CD4-positive, CD25-positive, alpha-beta regulatory T cell (primary cell): ENCODE measurements at regions not wholly inside any gene's neighbourhood (a gene's known extent, or its start where the extent isn't known, plus 50 kb on each side); places are given as distances from the start of the nearest gene placed in this dataset.
"Not testable (repeated sequence)": the region's sequence is repeated elsewhere in the genome, so short reads cannot be mapped to it uniquely, and the experiment has no call there.

Experiments used
- ATAC-seq, 2 donors: fragments of 150-1000 bp; cut with Tn5 transposase; one replicate each; pipeline ENCODE4 v1.10.0; 2021; ENCODE audit warnings: low read depth in 2 of 2, moderate number of reproducible peaks in 2 of 2, moderate library complexity in 1 of 2
- DNase-seq, 3 donors: peaks; one replicate each; pipeline versions ENCODE4 v3.0.0 to v3.0.0-alpha.2; 2012 to 2022; ENCODE audit warnings: mixed read lengths in 1 of 3
- H3K27ac ChIP-seq: one replicate; pipeline ENCODE4 v1.7.0; 2013; ENCODE audit warnings: mild to moderate bottlenecking, low read length; ENCODE audit not compliant: insufficient read depth, poor library complexity, severe bottlenecking
- H3K27me3 ChIP-seq: one replicate; pipeline ENCODE4 v1.7.0; 2013; ENCODE audit warnings: low read length; ENCODE audit not compliant: control insufficient read depth, insufficient read depth
- H3K36me3 ChIP-seq: one replicate; pipeline ENCODE4 v1.7.0; 2013; ENCODE audit warnings: mild to moderate bottlenecking, low read length, moderate library complexity; ENCODE audit not compliant: control insufficient read depth, insufficient read depth
- H3K4me1 ChIP-seq: 2 replicates; pipeline ENCODE4 v1.7.0; 2013; ENCODE audit warnings: mild to moderate bottlenecking, low read length; ENCODE audit not compliant: insufficient read depth, control insufficient read depth, poor library complexity, severe bottlenecking
- H3K4me3 ChIP-seq: one replicate; pipeline ENCODE4 v1.7.0; 2013; ENCODE audit warnings: low read depth, mild to moderate bottlenecking, low read length, moderate library complexity
- H3K9me3 ChIP-seq, 2 experiments: 1 replicate in 1 of 2; 2 replicates in 1 of 2; pipeline ENCODE4 v1.7.0; 2013; ENCODE audit warnings: low read length in 2 of 2, mild to moderate bottlenecking in 1 of 2, moderate library complexity in 1 of 2; ENCODE audit not compliant: control insufficient read depth in 2 of 2
- H3K27ac Mint-ChIP-seq, 3 donors: one replicate each; pipeline ENCODE4 v1.8.0; 2020 to 2022; ENCODE audit warnings: mild to moderate bottlenecking in 3 of 3, mixed read lengths in 3 of 3, moderate library complexity in 2 of 3
- H3K27me3 Mint-ChIP-seq: one replicate; pipeline ENCODE4 v1.8.0; 2022; ENCODE audit warnings: mild to moderate bottlenecking, mixed read lengths
- H3K36me3 Mint-ChIP-seq: one replicate; pipeline ENCODE4 v1.8.0; 2020; ENCODE audit warnings: mixed read lengths
- H3K4me1 Mint-ChIP-seq, 4 donors: one replicate each; pipeline ENCODE4 v1.8.0; 2020 to 2022; ENCODE audit warnings: mixed read lengths in 4 of 4, mild to moderate bottlenecking in 1 of 4
- H3K4me3 Mint-ChIP-seq, 4 donors: one replicate each; pipeline ENCODE4 v1.8.0; 2020 to 2022; ENCODE audit warnings: mild to moderate bottlenecking in 4 of 4, mixed read lengths in 4 of 4, moderate library complexity in 3 of 4
- H3K9me3 Mint-ChIP-seq, 7 donors: one replicate each; pipeline ENCODE4 v1.8.0; 2020 to 2022; ENCODE audit warnings: mixed read lengths in 7 of 7, mild to moderate bottlenecking in 3 of 7, moderate library complexity in 2 of 7

GRCh38 chrX:69431420-69431819, 72.7 kb upstream of the NALF2 start:
- Histone ChIP-seq H3K4me3 (no peak overlapping the region), H3K27me3 (no peaks in the 10 kb centered on the region), H3K36me3 (no peaks in the 10 kb centered on the region), H3K9me3 (no peaks in the 10 kb centered on the region), H3K4me1 (no peaks in the 10 kb centered on the region), H3K27ac (no peak overlapping the region)
- H3K27ac Mint-ChIP-seq, result no peak overlapping the region
- peaks cover 6% of the 10 kb centered on the region for H3K27me3 Mint-ChIP-seq
- no peak for ATAC-seq
- H3K9me3 Mint-ChIP-seq, result peaks cover 0 to 2% (median 0%) of the 10 kb centered on the region in 7 donors
- H3K36me3 Mint-ChIP-seq, result no peaks in the 10 kb centered on the region
- H3K4me3 Mint-ChIP-seq, result no peak overlapping the region
- H3K4me1 Mint-ChIP-seq, result no peaks in the 10 kb centered on the region
- DNase-seq, result no peak

DNA sequence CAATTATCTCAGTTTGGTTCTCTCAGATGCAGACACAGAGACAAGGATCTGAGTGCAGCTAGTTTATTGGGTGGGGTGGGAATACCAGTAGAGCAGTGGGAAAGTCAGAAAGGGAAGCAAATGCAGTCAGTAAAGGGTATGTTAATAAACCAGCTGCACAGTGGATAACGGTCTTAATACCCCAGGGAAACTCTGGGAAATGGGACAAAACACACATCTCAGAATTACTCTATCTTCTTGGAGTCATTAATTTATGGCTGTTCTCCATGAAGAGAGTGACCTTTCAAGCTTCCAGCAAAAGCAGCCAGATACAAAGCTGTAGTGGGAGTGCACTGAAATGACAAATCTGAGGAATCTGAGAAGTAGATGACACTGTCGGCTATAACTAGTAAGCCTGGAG, 73.3 kb upstream of the NALF2 start:
- Histone ChIP-seq H3K27ac (no peak overlapping the region), H3K27me3 (no peaks in the 10 kb centered on the region), H3K9me3 (no peaks in the 10 kb centered on the region), H3K4me1 (no peaks in the 10 kb centered on the region), H3K4me3 (no peak overlapping the region), H3K36me3 (no peaks in the 10 kb centered on the region)
- Mint-ChIP-seq H3K4me1 (no peaks in the 10 kb centered on the region), H3K27me3 (peaks cover 6% of the 10 kb centered on the region), H3K27ac (no peak overlapping the region), H3K36me3 (no peaks in the 10 kb centered on the region), H3K4me3 (no peak overlapping the region), H3K9me3 (peaks cover 0 to 2% (median 0%) of the 10 kb centered on the region in 7 donors)
- ATAC-seq (no peak), DNase-seq (no peak)

GRCh38 chrX:69429339-69430015, 74.6 kb upstream of the NALF2 start:
- no peaks in the 10 kb centered on the region for H3K36me3 Mint-ChIP-seq

DNA sequence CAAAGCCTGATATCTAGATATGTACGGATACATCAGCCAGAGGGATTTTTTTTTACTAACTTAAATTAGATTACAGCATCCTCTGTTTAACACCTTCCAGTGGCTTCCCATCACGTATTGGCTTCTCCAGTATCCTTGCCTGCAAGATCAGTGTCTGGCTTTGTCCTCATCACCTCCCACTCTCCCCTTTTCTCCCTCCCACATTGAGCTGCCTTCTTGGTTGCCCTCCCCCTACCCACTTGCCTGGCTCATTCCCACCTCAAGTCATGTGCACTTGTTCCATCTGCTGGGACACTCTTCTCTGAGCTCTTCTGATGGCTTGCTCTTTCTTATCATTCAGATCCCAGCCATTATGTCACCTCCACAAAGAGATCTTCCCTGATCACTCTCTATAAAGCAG, 75.9 kb upstream of the NALF2 start:
- Mint-ChIP-seq H3K4me3 (no peak overlapping the region), H3K9me3 (peaks cover 0 to 2% (median 0%) of the 10 kb centered on the region in 7 donors), H3K27ac (no peak overlapping the region), H3K36me3 (no peaks in the 10 kb centered on the region), H3K4me1 (no peaks in the 10 kb centered on the region), H3K27me3 (peaks cover 6% of the 10 kb centered on the region)
- DNase-seq (no peak), ATAC-seq (no peak)
- Histone ChIP-seq H3K4me1 (no peaks in the 10 kb centered on the region), H3K27ac (no peak overlapping the region), H3K4me3 (no peak overlapping the region), H3K36me3 (no peaks in the 10 kb centered on the region), H3K9me3 (no peaks in the 10 kb centered on the region), H3K27me3 (no peaks in the 10 kb centered on the region)

More at GRCh38 chrX:69429339-69430015, 74.6 kb upstream of the NALF2 start:
- H3K4me1 ChIP-seq, result no peaks in the 10 kb centered on the region
- ATAC-seq (no peak), DNase-seq (no peak)
- no peak overlapping the region for H3K4me3 ChIP-seq
- H3K9me3 ChIP-seq, result no peaks in the 10 kb centered on the region
- H3K27ac Mint-ChIP-seq, result no peak overlapping the region
- peaks cover 0 to 2% (median 0%) of the 10 kb centered on the region in 7 donors for H3K9me3 Mint-ChIP-seq
- no peaks in the 10 kb centered on the region for H3K4me1 Mint-ChIP-seq
- H3K27me3 Mint-ChIP-seq, result peaks cover 6% of the 10 kb centered on the region
- H3K36me3 ChIP-seq, result no peaks in the 10 kb centered on the region
- H3K27ac ChIP-seq, result no peak overlapping the region
- H3K27me3 ChIP-seq, result no peaks in the 10 kb centered on the region
- H3K4me3 Mint-ChIP-seq, result no peak overlapping the region

DNA sequence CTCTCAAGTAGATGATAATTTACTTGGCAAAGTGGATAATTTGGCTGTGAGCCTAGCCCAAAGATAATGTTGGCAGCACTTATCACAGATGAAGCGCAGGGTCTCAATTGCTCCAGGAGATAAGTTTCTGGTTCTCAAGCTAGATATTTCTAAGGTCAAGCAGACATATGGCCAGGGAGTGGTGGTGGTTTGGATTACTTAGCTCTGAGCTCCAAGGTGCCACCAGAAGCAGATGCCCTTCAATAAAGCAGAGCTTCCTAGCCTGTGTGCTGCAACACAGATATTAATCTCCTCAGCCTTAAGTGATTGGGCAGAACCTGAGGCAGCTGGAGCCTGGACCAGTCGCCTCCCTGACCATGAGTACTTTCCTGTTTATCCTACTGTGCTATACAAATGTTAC, 79.2 kb upstream of the NALF2 start:
- no peaks in the 10 kb centered on the region for H3K9me3 ChIP-seq
- no peaks in the 10 kb centered on the region for H3K4me1 Mint-ChIP-seq
- H3K36me3 Mint-ChIP-seq, result no peaks in the 10 kb centered on the region
- no peaks in the 10 kb centered on the region for H3K36me3 ChIP-seq
- no peak overlapping the region for H3K4me3 Mint-ChIP-seq
- H3K27me3 ChIP-seq, result no peaks in the 10 kb centered on the region
- peaks cover 0 to 2% (median 0%) of the 10 kb centered on the region in 7 donors for H3K9me3 Mint-ChIP-seq
- DNase-seq (no peak), ATAC-seq (no peak)
- no peak overlapping the region for H3K27ac Mint-ChIP-seq
- no peak overlapping the region for H3K4me3 ChIP-seq
- H3K27ac ChIP-seq, result no peak overlapping the region
- H3K4me1 ChIP-seq, result no peaks in the 10 kb centered on the region
- H3K27me3 Mint-ChIP-seq, result peaks cover 6% of the 10 kb centered on the region

GRCh38 chrX:69424161-69424560, 80.0 kb upstream of the NALF2 start:
- DNase-seq, result no peak
- Histone ChIP-seq H3K9me3 (no peaks in the 10 kb centered on the region), H3K27ac (no peak overlapping the region), H3K4me1 (no peaks in the 10 kb centered on the region), H3K36me3 (no peaks in the 10 kb centered on the region), H3K4me3 (no peak overlapping the region), H3K27me3 (no peaks in the 10 kb centered on the region)
- Mint-ChIP-seq H3K9me3 (peaks cover 0 to 1% (median 0%) of the 10 kb centered on the region in 7 donors), H3K4me1 (no peaks in the 10 kb centered on the region), H3K36me3 (no peaks in the 10 kb centered on the region), H3K27ac (no peak overlapping the region), H3K27me3 (peaks cover 6% of the 10 kb centered on the region), H3K4me3 (no peak overlapping the region)
- ATAC-seq, result no peak

GRCh38 chrX:69422208-69422607, 81.9 kb upstream of the NALF2 start:
- not testable (repeated sequence) for H3K27ac Mint-ChIP-seq, H3K36me3 ChIP-seq, H3K4me3 Mint-ChIP-seq, H3K4me1 Mint-ChIP-seq, H3K27me3 Mint-ChIP-seq, H3K9me3 ChIP-seq, H3K4me1 ChIP-seq, H3K4me3 ChIP-seq, ATAC-seq, H3K27ac ChIP-seq, H3K27me3 ChIP-seq, H3K36me3 Mint-ChIP-seq, H3K9me3 Mint-ChIP-seq, DNase-seq

- Histone ChIP-seq H3K27ac (no peak overlapping the region), H3K4me3 (no peak overlapping the region), H3K9me3 (peaks cover 0 to 2% of the 10 kb centered on the region in 2 experiments), H3K36me3 (no peaks in the 10 kb centered on the region), H3K4me1 (no peaks in the 10 kb centered on the region), H3K27me3 (no peaks in the 10 kb centered on the region)
- Mint-ChIP-seq H3K27ac (no peak overlapping the region), H3K27me3 (no peaks in the 10 kb centered on the region), H3K36me3 (no peaks in the 10 kb centered on the region), H3K4me3 (no peak overlapping the region), H3K9me3 (peaks cover 0 to 3% (median 0%) of the 10 kb centered on the region in 7 donors), H3K4me1 (no peaks in the 10 kb centered on the region)
- ATAC-seq (no peak), DNase-seq (no peak)
These were observed 88.4 kb upstream of the NALF2 start for GRCh38 chrX:69415698-69416097.
